ENCODE measurements at regions not wholly inside any gene's neighbourhood (a gene's known extent, or its start where the extent isn't known, plus 50 kb on each side); places are given as distances from the start of the nearest gene placed in this dataset.

DNA sequence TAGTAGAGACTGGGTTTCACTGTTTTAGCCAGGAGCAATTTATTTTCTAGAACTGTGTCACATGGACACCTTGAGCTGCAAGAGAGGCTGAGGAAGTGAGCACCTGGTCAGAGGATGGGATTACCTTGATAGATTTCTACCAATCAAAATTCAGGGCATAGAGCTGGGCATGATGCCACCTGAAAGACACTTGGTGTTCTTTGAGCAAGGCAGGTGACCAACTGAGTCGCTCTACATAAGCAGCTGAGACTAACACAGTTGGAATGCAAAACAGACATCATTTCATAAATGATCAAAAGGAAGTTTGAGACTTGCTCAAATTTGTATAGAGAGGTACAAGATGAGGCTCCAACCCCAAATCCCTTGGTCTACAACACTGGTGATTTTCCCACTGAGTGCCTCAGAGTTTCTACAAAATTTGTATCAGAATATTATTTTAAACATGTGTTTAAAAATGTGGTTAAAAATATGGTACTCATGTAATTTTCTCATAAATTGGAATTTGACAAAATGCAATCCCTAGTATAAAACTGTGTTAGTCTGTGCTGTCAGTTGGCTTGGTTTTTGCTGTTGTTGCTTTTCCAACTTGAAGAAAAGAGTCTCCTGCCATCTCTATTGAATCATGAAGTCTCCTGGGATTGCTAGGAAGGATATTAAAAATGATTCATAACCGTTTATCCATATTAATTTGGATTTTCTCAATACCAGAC, 156.4 kb upstream of the MDFIC start:
- TF ChIP-seq, protein P1, sequence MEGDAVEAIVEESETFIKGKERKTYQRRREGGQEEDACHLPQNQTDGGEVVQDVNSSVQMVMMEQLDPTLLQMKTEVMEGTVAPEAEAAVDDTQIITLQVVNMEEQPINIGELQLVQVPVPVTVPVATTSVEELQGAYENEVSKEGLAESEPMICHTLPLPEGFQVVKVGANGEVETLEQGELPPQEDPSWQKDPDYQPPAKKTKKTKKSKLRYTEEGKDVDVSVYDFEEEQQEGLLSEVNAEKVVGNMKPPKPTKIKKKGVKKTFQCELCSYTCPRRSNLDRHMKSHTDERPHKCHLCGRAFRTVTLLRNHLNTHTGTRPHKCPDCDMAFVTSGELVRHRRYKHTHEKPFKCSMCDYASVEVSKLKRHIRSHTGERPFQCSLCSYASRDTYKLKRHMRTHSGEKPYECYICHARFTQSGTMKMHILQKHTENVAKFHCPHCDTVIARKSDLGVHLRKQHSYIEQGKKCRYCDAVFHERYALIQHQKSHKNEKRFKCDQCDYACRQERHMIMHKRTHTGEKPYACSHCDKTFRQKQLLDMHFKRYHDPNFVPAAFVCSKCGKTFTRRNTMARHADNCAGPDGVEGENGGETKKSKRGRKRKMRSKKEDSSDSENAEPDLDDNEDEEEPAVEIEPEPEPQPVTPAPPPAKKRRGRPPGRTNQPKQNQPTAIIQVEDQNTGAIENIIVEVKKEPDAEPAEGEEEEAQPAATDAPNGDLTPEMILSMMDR (IDR thresholded peaks at IDR 0.05), result no peak
- no peak for TF ChIP-seq POLR2A (IDR thresholded peaks at IDR 0.05)

Data from prostate gland (tissue), 2 donors.